H9 (cell line): ENCODE measurements at regions not wholly inside any gene's neighbourhood (a gene's known extent, or its start where the extent isn't known, plus 50 kb on each side); places are given as distances from the start of the nearest gene placed in this dataset.

Experiments
- DNase-seq: peaks from one replicate; pipeline ENCODE4 v3.0.0-alpha.2; 2017
- H2AFZ ChIP-seq: one replicate; pipeline ENCODE4 v1.6.1; 2013; ENCODE audit warnings: mild to moderate bottlenecking, low read length, control low read depth, moderate library complexity
- H2AK5ac ChIP-seq: 2 replicates; pipeline ENCODE4 v1.6.1; 2013; ENCODE audit warnings: low read length, control low read depth, mixed read lengths; ENCODE audit not compliant: insufficient read length
- H2BK120ac ChIP-seq: one replicate; pipeline ENCODE4 v1.6.1; 2013; ENCODE audit warnings: low read depth, mild to moderate bottlenecking, low read length, control low read depth, inconsistent platforms; ENCODE audit not compliant: poor library complexity, severe bottlenecking
- H2BK12ac ChIP-seq: 2 replicates; pipeline ENCODE4 v1.6.1; 2013; ENCODE audit warnings: low read length, control low read depth, mixed read lengths, low read depth; ENCODE audit not compliant: insufficient read length
- H2BK15ac ChIP-seq: 2 replicates; pipeline ENCODE4 v1.6.1; 2013; ENCODE audit warnings: low read depth, low read length, control low read depth
- H2BK20ac ChIP-seq: one replicate; pipeline ENCODE4 v1.6.1; 2013; ENCODE audit warnings: low read depth, mild to moderate bottlenecking, low read length, control low read depth, inconsistent platforms; ENCODE audit not compliant: poor library complexity, severe bottlenecking
- H2BK5ac ChIP-seq: 2 replicates; pipeline ENCODE4 v1.6.1; 2013; ENCODE audit warnings: low read length, control low read depth, mixed read lengths; ENCODE audit not compliant: insufficient read length
- H3K14ac ChIP-seq: 2 replicates; pipeline ENCODE4 v1.6.1; 2013; ENCODE audit warnings: low read length, control low read depth; ENCODE audit not compliant: insufficient read depth
- H3K18ac ChIP-seq: 2 replicates; pipeline ENCODE4 v1.6.1; 2013; ENCODE audit warnings: low read depth, mild to moderate bottlenecking, mixed read lengths, low read length, control low read depth; ENCODE audit not compliant: insufficient read length
- H3K23ac ChIP-seq: 2 replicates; pipeline ENCODE4 v1.6.1; 2013; ENCODE audit warnings: low read length, control low read depth, mixed read lengths, low read depth; ENCODE audit not compliant: insufficient read length
- H3K23me2 ChIP-seq: 2 replicates; pipeline ENCODE4 v1.6.1; 2013; ENCODE audit warnings: low read depth, mild to moderate bottlenecking, mixed read lengths, low read length, control low read depth; ENCODE audit not compliant: insufficient read length, poor library complexity, severe bottlenecking
- H3K27ac ChIP-seq: 2 replicates; pipeline ENCODE4 v1.5.1; 2013; ENCODE audit warnings: low read length, control low read depth, mixed read lengths, low read depth; ENCODE audit not compliant: insufficient read length
- H3K27me3 ChIP-seq: 2 replicates; pipeline ENCODE4 v1.6.1; 2013; ENCODE audit warnings: low read length, control low read depth, inconsistent platforms; ENCODE audit not compliant: insufficient read depth
- H3K4ac ChIP-seq: 2 replicates; pipeline ENCODE4 v1.6.1; 2013; ENCODE audit warnings: low read depth, mild to moderate bottlenecking, control low read depth, inconsistent platforms, low read length, moderate library complexity
- H3K4me1 ChIP-seq: 2 replicates; pipeline ENCODE4 v1.6.1; 2013; ENCODE audit warnings: low read length, control low read depth, inconsistent platforms; ENCODE audit not compliant: insufficient read depth
- H3K4me2 ChIP-seq: 2 replicates; pipeline ENCODE4 v1.6.1; 2013; ENCODE audit warnings: low read length, control low read depth, mixed read lengths; ENCODE audit not compliant: insufficient read length, insufficient read depth
- H3K56ac ChIP-seq: 2 replicates; pipeline ENCODE4 v1.6.1; 2013; ENCODE audit warnings: low read depth, mild to moderate bottlenecking, mixed read lengths, low read length, control low read depth; ENCODE audit not compliant: insufficient read length
- H3K79me1 ChIP-seq: 2 replicates; pipeline ENCODE4 v1.6.1; 2013; ENCODE audit warnings: low read depth, mild to moderate bottlenecking, moderate library complexity, low read length, control low read depth, inconsistent platforms; ENCODE audit not compliant: insufficient read depth, poor library complexity, severe bottlenecking
- H3K79me2 ChIP-seq: 2 replicates; pipeline ENCODE4 v1.6.1; 2013; ENCODE audit warnings: low read length, control low read depth, inconsistent platforms; ENCODE audit not compliant: insufficient read depth
- H3K9ac ChIP-seq: 2 replicates; pipeline ENCODE4 v1.6.1; 2013; ENCODE audit warnings: low read length, control low read depth, mixed read lengths; ENCODE audit not compliant: insufficient read length; ENCODE audit errors: extremely low read depth
- H3K9me3 ChIP-seq: one replicate; pipeline ENCODE4 v1.6.1; 2013; ENCODE audit warnings: low read depth, low read length, inconsistent platforms; ENCODE audit not compliant: control insufficient read depth
- H3T11ph ChIP-seq: one replicate; pipeline ENCODE4 v1.6.1; 2013; ENCODE audit warnings: mild to moderate bottlenecking, low read length, control low read depth, inconsistent platforms
- H4K20me1 ChIP-seq: one replicate; pipeline ENCODE4 v1.6.1; 2013; ENCODE audit not compliant: control insufficient read depth, insufficient read length, insufficient read depth
- H4K5ac ChIP-seq: 2 replicates; pipeline ENCODE4 v1.6.1; 2013; ENCODE audit warnings: low read depth, mild to moderate bottlenecking, mixed read lengths, low read length, control low read depth; ENCODE audit not compliant: insufficient read length
- H4K8ac ChIP-seq: replicated peaks from 2 replicates; pipeline ENCODE4 v1.6.1; 2013; ENCODE audit warnings: low read length, control low read depth, mixed read lengths, low read depth; ENCODE audit not compliant: insufficient read length
- H4K91ac ChIP-seq: 2 replicates; pipeline ENCODE4 v1.6.1; 2013; ENCODE audit warnings: low read depth, mild to moderate bottlenecking, moderate library complexity, mixed read lengths, low read length, control low read depth; ENCODE audit not compliant: insufficient read length
- H3K27ac Mint-ChIP-seq, 3 experiments: 2 replicates in 2 of 3; 3 replicates in 1 of 3; pipeline ENCODE4 v1.8.0; 2020 to 2021; ENCODE audit warnings: mixed read lengths in 3 of 3, mild to moderate bottlenecking in 1 of 3, moderate library complexity in 1 of 3
- H3K27me3 Mint-ChIP-seq: 2 replicates; pipeline ENCODE4 v1.8.0; 2021; ENCODE audit warnings: low read depth, mild to moderate bottlenecking, moderate library complexity, mixed read lengths
- H3K36me3 Mint-ChIP-seq, 3 experiments: 2 replicates in 2 of 3; 3 replicates in 1 of 3; pipeline ENCODE4 v1.8.0; 2020 to 2021; ENCODE audit warnings: low read depth in 3 of 3, mixed read lengths in 3 of 3; ENCODE audit not compliant: insufficient read depth in 1 of 3
- H3K4me1 Mint-ChIP-seq, 2 experiments: 2 replicates each; pipeline ENCODE4 v1.8.0; 2020; ENCODE audit warnings: mixed read lengths in 2 of 2
- H3K4me3 Mint-ChIP-seq, 2 experiments: 2 replicates in 1 of 2; 3 replicates in 1 of 2; pipeline ENCODE4 v1.8.0; 2020 to 2021; ENCODE audit warnings: mild to moderate bottlenecking in 2 of 2, mixed read lengths in 2 of 2, moderate library complexity in 1 of 2
- H3K9me3 Mint-ChIP-seq, 2 experiments: 2 replicates in 1 of 2; 3 replicates in 1 of 2; pipeline ENCODE4 v1.8.0; 2020; ENCODE audit warnings: mild to moderate bottlenecking in 2 of 2, mixed read lengths in 2 of 2, moderate library complexity in 1 of 2
- CTCF ChIP-seq: fragments of 200-600 bp; sonication (generic); conservative IDR thresholded peaks from 3 replicates; pipeline ENCODE4 v1.8.0; 2021; ENCODE audit warnings: antibody characterized with exemption, mild to moderate bottlenecking
- WGBS: extraction: QIAGEN DNeasy Blood & Tissue Kit; methylation state at CpG from one replicate; pipeline ENCODE4 v1.1.7; 2013; ENCODE audit warnings: missing lambda C conversion rate, low lambda C conversion rate, mixed read lengths; ENCODE audit not compliant: insufficient read length; ENCODE audit errors: extremely low coverage; 5-methylcytosine and 5-hydroxymethylcytosine counted together

GRCh38 chr20:24039196-24039595 is 50.6 kb upstream of the GGTLC1 start:
- Histone ChIP-seq H3T11ph (no peak overlapping the region), H3K23me2 (no peaks in the 10 kb centered on the region), H4K8ac (no peak overlapping the region), H3K14ac (no peak overlapping the region), H3K79me1 (no peaks in the 10 kb centered on the region), H3K4me2 (no peak overlapping the region), H2BK5ac (no peak overlapping the region), H2BK15ac (no peak overlapping the region), H2AK5ac (no peak overlapping the region), H3K9ac (no peak overlapping the region), H2AFZ (no peak overlapping the region), H2BK12ac (no peak overlapping the region), H4K91ac (no peak overlapping the region), H3K9me3 (no peaks in the 10 kb centered on the region), H2BK20ac (no peak overlapping the region), H3K56ac (no peak overlapping the region), H3K79me2 (no peaks in the 10 kb centered on the region), H4K20me1 (no peaks in the 10 kb centered on the region), H3K18ac (no peak overlapping the region), H3K4me1 (peaks cover 3% of the 10 kb centered on the region; the same call in 1 of the 2 replicates), H3K4ac (no peak overlapping the region), H2BK120ac (no peak overlapping the region), H3K27ac (no peak overlapping the region), H3K23ac (no peak overlapping the region), H3K27me3 (no peaks in the 10 kb centered on the region), H4K5ac (no peak overlapping the region)
- H3K4me3 Mint-ChIP-seq: no peak overlapping the region
- DNase-seq: no peak
- H3K27me3 Mint-ChIP-seq: no peaks in the 10 kb centered on the region
- WGBS: no CpG with 5 or more reads among the region's 3 CpGs
- TF ChIP-seq CTCF: no peak
- no peaks in the 10 kb centered on the region for H3K9me3 Mint-ChIP-seq
- H3K4me1 Mint-ChIP-seq: peaks cover 2 to 7% of the 10 kb centered on the region in 2 experiments; a peak in 3 of 4 replicates
- no peaks in the 10 kb centered on the region for H3K36me3 Mint-ChIP-seq
- H3K27ac Mint-ChIP-seq: no peak overlapping the region
